Cardiac muscle cell (in vitro differentiated cells and primary cell): ENCODE measurements at regions not wholly inside any gene's neighbourhood (a gene's known extent, or its start where the extent isn't known, plus 50 kb on each side); places are given as distances from the start of the nearest gene placed in this dataset.

Source experiments
- DNase-seq, 2 donors: peaks; one replicate each; pipeline versions ENCODE4 v3.0.0 to v3.0.0-alpha.2; 2010 to 2017; ENCODE audit warnings: low read depth in 1 of 2, low spot score in 1 of 2
- H3K27ac ChIP-seq: fragments of 200-600 bp; sonication (generic); 2 replicates; pipeline ENCODE4 v1.5.1; 2016
- H3K27me3 ChIP-seq: fragments of 200-600 bp; sonication (generic); 2 replicates; pipeline ENCODE4 v1.6.0; 2016; ENCODE audit warnings: control low read depth
- H3K36me3 ChIP-seq: fragments of 200-600 bp; sonication (generic); 2 replicates; pipeline ENCODE4 v1.5.1; 2016; ENCODE audit warnings: control low read depth
- H3K4me1 ChIP-seq: fragments of 200-600 bp; sonication (generic); 2 replicates; pipeline ENCODE4 v1.8.1; 2017; ENCODE audit warnings: low read depth, mild to moderate bottlenecking, mixed run types
- H3K4me3 ChIP-seq: fragments of 200-600 bp; sonication (generic); 2 replicates; pipeline ENCODE4 v1.5.1; 2016; ENCODE audit warnings: mild to moderate bottlenecking
- H3K9me3 ChIP-seq: fragments of 200-600 bp; sonication (generic); 2 replicates; pipeline ENCODE4 v1.5.1; 2017; ENCODE audit warnings: low read depth, mild to moderate bottlenecking, control low read depth
- TF ChIP-seq, protein P1 (sequence below): IDR thresholded peaks from 2 replicates; pipeline ENCODE4 v1.5.1; 2012; ENCODE audit warnings: low read depth, mild to moderate bottlenecking, low read length

DNA sequence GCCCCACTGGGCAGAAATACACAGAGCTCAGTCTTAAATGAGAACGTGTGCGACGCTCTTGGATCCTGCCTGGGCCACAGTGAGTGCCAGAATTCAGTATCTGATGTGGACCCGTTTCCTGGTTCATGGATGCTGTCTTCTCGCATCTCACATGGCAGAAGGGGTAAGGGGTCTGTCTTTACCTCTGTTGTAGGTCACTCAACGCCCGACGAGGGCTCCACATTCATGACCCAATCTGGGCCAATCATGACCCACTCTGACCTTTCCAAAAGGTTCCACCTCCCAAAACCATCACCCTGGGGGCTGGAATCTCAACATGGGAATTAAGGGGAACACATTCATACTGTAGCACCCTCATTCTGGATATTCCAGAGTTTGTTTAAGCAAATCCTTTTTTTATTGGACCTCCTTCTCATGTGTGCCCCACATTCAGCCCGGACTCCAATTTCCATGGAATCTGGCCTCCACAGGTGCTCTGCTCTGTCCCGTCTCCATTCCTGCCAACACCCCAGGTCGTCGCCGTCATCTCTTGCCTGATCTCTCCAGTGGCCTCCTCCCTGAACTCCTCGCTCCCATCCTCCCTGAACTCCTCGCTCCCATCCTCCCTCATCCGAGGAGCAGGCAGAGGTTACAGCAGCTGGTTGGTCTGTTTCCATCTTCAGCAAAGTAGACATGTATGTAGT lies 78.9 kb upstream of the OTOS start:
- TF ChIP-seq, protein P1, sequence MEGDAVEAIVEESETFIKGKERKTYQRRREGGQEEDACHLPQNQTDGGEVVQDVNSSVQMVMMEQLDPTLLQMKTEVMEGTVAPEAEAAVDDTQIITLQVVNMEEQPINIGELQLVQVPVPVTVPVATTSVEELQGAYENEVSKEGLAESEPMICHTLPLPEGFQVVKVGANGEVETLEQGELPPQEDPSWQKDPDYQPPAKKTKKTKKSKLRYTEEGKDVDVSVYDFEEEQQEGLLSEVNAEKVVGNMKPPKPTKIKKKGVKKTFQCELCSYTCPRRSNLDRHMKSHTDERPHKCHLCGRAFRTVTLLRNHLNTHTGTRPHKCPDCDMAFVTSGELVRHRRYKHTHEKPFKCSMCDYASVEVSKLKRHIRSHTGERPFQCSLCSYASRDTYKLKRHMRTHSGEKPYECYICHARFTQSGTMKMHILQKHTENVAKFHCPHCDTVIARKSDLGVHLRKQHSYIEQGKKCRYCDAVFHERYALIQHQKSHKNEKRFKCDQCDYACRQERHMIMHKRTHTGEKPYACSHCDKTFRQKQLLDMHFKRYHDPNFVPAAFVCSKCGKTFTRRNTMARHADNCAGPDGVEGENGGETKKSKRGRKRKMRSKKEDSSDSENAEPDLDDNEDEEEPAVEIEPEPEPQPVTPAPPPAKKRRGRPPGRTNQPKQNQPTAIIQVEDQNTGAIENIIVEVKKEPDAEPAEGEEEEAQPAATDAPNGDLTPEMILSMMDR, result no peak
- no peak overlapping the region for H3K27ac ChIP-seq
- H3K4me1 ChIP-seq, result no peaks in the 10 kb centered on the region
- no peaks in the 10 kb centered on the region for H3K27me3 ChIP-seq
- DNase-seq, result no peak
- no peaks in the 10 kb centered on the region for H3K36me3 ChIP-seq
- no peaks in the 10 kb centered on the region for H3K9me3 ChIP-seq
- no peak overlapping the region for H3K4me3 ChIP-seq

- no peaks in the 10 kb centered on the region for H3K27me3 ChIP-seq
- no peaks in the 10 kb centered on the region for H3K36me3 ChIP-seq
- no peaks in the 10 kb centered on the region for H3K9me3 ChIP-seq
- H3K4me3 ChIP-seq, result no peak overlapping the region
- DNase-seq, result peak in 1 of 2 donors; percentile 66
- TF ChIP-seq, protein P1, result no peak
- H3K27ac ChIP-seq, result no peak overlapping the region
- H3K4me1 ChIP-seq, result no peaks in the 10 kb centered on the region
These were observed 79.9 kb upstream of the OTOS start for GRCh38 chr2:240220371-240220770.

DNA sequence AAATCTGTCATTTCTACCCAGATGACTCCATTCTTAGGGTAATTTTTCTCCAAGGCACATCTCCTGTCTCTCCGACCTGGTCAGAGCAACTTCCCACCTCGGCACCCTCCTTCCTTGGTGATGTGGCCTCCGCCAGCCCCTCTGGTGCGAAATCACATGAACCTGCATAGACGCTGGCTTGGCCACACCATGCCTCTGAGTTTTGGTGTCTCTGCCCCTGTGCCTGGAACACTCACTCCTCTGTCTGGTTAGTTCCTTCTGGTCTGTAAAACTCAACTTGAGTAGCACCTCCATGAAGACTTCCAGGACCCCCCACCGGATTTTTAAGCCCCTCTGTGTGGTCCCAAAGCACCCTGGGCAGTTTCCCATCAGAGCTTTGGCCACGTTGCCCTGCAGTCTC lies 83.2 kb upstream of the OTOS start:
- Histone ChIP-seq H3K36me3 (no peaks in the 10 kb centered on the region), H3K27ac (no peak overlapping the region), H3K9me3 (no peaks in the 10 kb centered on the region), H3K4me1 (no peaks in the 10 kb centered on the region), H3K4me3 (no peak overlapping the region), H3K27me3 (no peaks in the 10 kb centered on the region)
- DNase-seq, result no peak
- TF ChIP-seq, protein P1, result no peak

DNA sequence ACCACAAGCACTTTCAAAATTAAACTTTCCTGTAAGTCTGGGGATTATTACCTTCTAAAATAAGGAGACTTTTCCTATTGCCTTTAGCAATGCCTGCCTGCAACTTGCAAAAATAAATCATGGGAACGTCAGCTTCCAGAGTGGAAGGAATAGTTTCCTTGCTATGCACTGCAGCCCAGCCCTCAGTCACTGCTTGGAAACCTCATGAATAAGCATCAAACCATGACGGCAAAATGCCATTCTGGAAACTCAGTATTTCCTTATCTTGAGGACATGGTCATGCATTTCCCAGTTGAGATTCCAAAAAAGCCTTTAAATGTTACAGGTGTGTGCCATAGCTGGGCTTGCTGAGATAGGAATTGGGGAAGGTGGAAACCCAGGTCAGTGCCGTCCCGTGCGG lies 84.2 kb upstream of the OTOS start:
- no peaks in the 10 kb centered on the region for H3K9me3 ChIP-seq
- no peak overlapping the region for H3K4me3 ChIP-seq
- H3K27me3 ChIP-seq, result no peaks in the 10 kb centered on the region
- H3K36me3 ChIP-seq, result no peaks in the 10 kb centered on the region
- TF ChIP-seq, protein P1, result no peak
- H3K27ac ChIP-seq, result no peak overlapping the region
- no peaks in the 10 kb centered on the region for H3K4me1 ChIP-seq
- peak in 1 of 2 donors; percentile 52 for DNase-seq

- no peaks in the 10 kb centered on the region for H3K4me1 ChIP-seq
- no peak for DNase-seq
- no peaks in the 10 kb centered on the region for H3K36me3 ChIP-seq
- H3K27ac ChIP-seq, result no peak overlapping the region
- TF ChIP-seq, protein P1, result no peak
- H3K9me3 ChIP-seq, result no peaks in the 10 kb centered on the region
- no peaks in the 10 kb centered on the region for H3K27me3 ChIP-seq
- H3K4me3 ChIP-seq, result no peak overlapping the region
These were observed 84.7 kb upstream of the OTOS start for GRCh38 chr2:240225131-240225530.
